NCI-H524 treated with DMSO at 0.1 percent for 48 hours (cell line): ENCODE measurements at regions not wholly inside any gene's neighbourhood (a gene's known extent, or its start where the extent isn't known, plus 50 kb on each side); places are given as distances from the start of the nearest gene placed in this dataset.
"Not testable (repeated sequence)": the region's sequence is repeated elsewhere in the genome, so short reads cannot be mapped to it uniquely, and the experiment has no call there.

Source experiments
- DNase-seq: peaks from one replicate; lab custom pipeline; 2025; lab: John Stamatoyannopoulos, UW

- DNase-seq, result no peak
Measured at GRCh38 chr14:84877061-84877460, 652.9 kb upstream of the FLRT2 start.

DNA sequence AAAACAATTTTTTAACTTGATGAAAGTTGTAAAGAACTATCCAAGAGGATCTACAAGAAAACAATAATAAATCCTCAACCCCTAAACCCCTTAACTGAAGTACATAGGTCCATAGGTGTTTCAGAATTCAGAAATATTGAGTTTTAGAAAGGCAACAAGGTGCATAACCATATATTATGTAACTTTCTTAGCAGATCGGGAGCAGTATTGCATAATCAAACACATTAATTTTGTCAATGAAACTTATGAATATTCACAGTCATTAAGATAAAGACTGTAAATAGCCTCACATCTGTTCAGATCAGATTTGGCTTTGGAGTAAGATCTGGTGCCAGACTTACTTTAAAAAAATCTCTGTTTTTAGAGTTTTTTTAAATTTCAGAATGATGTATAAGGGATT is 647.1 kb upstream of the FLRT2 start:
- DNase-seq, result peak; percentile 26

DNA sequence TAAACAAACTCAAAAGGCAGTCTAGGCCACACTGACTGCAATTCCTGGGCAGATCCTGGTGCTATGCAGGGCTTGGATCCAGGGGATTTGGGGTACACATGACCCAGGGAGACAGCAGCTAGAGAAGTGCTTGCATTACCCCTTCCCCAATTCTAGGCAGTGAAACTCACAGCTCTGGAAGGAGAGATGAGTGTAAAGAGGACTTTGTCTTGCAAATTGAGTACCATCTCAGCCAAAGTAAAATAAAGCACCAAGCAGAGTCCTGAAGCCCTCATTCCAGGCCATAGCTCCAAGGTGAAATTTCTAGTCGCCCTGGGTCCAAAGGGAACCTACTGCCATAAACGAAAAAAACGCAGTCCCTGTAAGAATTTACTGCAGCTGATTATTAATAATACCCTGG is 644.9 kb upstream of the FLRT2 start:
- no peak for DNase-seq

- DNase-seq, result no peak
Measured at GRCh38 chr14:84891404-84891803, 638.5 kb upstream of the FLRT2 start.

- peak; percentile 63 for DNase-seq
Measured at GRCh38 chr14:84894254-84894653, 635.7 kb upstream of the FLRT2 start.

DNA sequence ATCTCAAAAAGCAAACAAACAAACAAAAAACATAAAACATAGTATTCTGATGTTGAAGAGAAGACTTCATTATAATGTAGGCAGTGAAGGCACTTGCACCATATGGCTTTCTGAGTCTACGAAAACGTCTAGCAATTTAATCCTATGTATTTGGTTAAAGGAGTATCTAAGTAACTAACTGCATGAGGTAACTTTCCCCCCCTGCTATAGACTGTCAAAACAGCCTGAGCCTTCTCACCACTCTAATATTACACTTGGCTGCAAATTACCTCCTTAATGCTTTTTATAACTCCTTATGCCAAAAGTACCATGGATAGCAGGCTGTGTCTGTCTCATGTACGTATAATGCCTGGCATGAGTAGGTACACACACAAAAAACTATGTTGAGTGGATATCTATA is 607.6 kb upstream of the FLRT2 start:
- peak; percentile 91 for DNase-seq

DNA sequence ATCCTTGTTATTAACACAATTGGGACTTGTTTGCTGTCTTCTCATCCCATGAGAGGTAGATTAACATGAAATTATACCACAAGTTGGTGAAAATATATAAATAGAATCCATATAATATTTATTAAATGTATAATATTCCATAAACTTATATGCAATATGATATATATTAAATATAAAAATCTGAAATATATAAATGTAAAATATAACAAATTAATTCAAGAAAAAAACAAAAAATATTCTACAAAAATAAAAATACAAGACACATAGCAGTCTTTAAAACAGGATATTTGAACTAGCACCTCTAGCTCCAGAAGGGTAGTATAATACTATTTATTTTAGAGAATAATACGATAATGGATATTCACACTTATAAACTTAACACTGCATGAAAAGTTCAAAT is 603.3 kb upstream of the FLRT2 start:
- no peak for DNase-seq

DNA sequence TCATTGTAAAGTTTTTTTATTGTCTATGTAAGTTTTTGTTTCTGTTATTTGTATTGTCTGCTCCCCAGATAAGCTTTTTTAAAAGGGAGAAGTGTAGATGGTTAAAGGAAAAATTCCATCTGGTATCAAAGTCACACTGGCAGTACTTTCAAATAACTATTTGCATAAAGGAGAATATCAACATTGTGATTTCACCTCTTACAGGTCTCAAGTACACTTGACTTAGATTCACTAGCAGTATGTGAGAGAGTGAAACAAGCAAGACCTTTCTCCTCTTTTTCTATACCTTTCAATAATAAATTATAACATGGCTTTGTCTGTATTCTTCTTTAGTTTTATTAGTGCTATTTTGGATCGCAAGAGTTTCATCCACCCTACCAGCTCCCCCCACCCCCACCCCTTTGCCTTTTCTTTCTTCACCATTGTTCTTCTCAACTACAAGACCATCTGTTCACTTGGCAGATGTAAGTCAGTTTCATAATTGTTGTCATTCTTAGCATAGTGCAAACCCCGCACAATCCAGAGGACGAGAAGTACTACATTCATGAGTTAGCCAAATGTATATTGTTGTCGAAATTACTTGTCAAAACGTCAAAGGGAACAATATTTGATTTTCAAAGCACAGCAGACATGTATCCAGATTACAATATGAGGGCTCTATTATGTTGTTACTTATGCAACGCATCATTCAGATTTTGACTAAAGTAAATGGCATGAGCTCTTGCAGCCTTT is 602.7 kb upstream of the FLRT2 start:
- peak; percentile 87 for DNase-seq

DNA sequence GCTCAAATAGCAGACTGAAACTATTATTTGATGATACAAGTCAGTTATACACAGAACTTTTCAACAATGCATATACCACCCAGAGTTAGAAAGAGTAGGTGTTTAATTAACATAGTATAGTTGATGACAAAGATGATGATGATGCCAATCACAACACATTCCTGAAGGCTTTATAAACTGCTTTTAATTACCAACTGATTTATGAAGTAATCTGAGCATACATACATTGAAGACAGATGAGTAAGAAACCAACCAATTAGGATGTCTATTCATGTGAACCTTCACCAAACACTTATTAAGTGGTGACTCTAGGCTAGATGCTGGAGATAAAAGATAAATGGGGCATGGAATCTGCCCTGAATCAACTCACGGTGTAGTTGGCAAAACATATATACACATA is 600.9 kb upstream of the FLRT2 start:
- DNase-seq, result no peak

GRCh38 chr14:84929834-84930233 is 600.1 kb upstream of the FLRT2 start:
- peak; percentile 43 for DNase-seq

- peak; percentile 94 for DNase-seq
Measured at GRCh38 chr14:84937016-84937415, 592.9 kb upstream of the FLRT2 start.

DNA sequence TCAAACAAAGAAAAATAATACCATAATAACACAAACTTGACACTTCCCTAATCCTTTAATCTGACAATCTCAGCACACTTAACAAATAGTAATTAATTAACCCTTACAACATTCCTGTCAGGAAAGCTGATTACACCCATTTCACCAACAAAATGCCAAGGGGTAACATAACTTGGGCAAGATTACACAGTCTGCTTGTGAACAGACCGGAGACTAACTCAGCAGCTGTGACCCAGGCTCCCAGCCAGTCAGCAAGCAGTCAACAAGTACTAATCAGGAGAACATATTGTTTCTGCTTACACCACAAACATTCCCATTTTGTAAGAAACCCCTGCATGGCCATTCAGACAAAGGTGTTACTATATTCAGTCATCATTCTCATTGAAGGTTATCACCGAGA is 592.5 kb upstream of the FLRT2 start:
- DNase-seq, result peak; percentile 94

DNA sequence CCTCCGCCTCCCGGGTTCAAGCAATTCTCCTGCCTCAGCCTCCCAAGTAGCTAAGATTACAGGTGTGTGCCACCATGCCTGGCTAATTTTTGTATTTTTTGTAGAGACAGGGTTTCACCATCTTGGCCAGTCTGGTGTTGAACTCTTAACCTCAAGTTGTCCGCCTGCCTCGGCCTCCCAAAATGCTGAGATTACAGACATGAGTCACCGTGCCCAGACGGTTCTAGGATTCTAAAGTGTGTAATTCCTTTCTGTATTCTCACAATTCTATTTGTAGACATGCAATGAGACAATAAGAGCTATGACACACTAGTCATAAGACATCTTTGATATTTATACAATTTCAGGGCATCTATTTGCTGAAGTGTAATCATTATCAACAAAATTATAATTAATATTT is 585.0 kb upstream of the FLRT2 start:
- not testable (repeated sequence) for DNase-seq

- DNase-seq, result no peak
Measured at GRCh38 chr14:84959851-84960520, 570.0 kb upstream of the FLRT2 start.

GRCh38 chr14:84961637-84962036 is 568.3 kb upstream of the FLRT2 start:
- peak; percentile 69 for DNase-seq

DNA sequence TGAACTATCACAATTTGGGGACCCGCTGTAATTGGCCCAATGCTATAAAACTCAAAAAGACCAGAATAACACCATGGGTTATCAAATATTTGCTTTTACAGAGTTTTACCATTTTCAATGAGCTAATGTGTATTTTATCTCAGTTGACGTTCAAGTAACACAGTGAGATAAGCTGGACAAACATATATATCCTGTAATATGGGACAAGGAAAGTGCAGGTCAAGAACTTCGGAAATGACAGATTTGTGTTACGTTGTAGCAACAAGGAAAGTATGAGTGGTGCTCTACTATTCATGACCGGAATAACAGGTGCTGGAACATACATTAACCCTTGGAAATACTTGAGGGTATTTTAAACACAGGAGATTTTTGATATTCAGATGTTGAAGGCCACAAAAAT is 566.4 kb upstream of the FLRT2 start:
- DNase-seq, result no peak

DNA sequence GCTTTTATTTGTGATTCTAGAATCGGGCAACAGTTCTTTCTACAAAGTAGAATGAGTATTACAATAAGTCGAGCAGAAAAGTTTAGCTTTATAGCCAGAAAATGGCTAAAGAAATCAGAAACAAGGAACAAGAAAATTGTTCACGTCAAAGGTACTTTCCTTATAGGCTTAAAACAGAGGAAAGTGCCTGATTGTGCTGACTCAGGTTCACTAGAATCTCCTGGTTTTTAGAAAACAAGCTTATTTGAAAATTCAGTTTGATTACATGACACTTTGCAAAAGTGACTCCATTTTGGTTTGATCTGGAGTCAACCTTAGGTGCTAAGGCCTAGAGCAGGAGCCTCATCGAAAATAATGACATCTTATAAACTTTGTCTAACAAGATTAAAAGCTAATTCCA is 564.7 kb upstream of the FLRT2 start:
- DNase-seq, result no peak

DNA sequence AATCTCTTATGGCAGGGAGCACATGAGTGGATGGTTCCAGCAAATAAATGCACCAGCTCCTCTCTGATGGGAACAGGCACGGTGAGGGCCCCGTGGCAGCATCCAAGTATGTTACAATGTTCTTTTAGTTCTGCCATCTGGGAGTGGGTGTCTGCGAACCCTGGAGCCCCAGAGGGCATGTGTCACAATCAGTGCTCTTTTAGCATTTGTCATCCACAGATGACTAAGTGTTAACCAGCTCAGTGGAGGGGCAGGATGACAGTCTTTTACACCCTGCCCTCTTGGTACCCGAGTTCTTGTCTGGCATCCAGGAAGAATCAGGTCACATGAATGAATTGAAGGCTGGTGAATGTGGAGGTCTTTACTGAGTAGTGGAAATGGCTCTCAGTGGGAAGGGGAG is 560.4 kb upstream of the FLRT2 start:
- no peak for DNase-seq

- no peak for DNase-seq
Measured at GRCh38 chr14:84975241-84975902, 554.6 kb upstream of the FLRT2 start.

GRCh38 chr14:84976805-84977204 is 553.1 kb upstream of the FLRT2 start:
- no peak for DNase-seq

DNA sequence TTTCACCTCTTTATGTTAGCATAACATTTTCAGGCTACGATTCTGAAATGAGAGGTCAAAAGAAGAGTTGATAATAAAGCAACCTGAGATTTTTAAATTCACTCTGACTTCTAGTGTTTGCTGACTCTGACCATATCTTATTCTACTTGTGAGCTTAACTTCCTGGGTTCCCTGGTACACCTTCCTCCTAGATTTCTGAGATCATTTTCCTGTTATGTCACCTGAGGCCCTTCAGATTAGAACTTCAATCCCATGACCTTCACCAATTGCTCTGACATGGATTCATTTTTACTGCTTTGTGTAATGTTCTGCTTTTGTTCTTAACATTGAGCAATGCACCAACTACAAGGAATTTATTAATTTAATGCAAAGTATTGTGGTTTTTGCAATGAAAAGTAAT is 542.9 kb upstream of the FLRT2 start:
- no peak for DNase-seq

- DNase-seq, result no peak
Measured at GRCh38 chr14:84988357-84988756, 541.6 kb upstream of the FLRT2 start.

GRCh38 chr14:84991021-84991420 is 538.9 kb upstream of the FLRT2 start:
- DNase-seq, result no peak
